NCI-H2029 (cell line): ENCODE measurements at regions not wholly inside any gene's neighbourhood (a gene's known extent, or its start where the extent isn't known, plus 50 kb on each side); places are given as distances from the start of the nearest gene placed in this dataset.

Experiments
- DNase-seq: peaks from one replicate; lab custom pipeline; 2025; lab: John Stamatoyannopoulos, UW

DNA sequence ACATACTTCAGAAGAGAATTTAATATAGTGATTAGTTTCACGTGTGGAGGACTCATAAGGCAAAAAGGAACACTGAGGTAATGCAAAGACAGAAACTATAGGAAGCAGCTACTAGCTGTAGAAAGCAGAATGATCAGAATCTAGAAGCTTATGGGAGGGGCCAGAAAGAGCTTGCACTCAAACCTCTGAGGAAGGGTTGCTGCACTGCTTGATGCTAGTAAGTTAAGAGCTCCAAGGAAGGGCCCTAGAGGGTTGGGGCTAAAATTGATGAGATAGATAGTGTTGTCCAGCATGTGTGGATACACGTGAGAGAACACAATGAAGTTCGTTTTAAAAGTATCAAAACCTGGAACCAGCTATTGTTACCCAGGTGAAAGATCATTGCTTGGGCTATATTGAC lies 311.1 kb downstream of the SLC6A15 start:
- DNase-seq = no peak

DNA sequence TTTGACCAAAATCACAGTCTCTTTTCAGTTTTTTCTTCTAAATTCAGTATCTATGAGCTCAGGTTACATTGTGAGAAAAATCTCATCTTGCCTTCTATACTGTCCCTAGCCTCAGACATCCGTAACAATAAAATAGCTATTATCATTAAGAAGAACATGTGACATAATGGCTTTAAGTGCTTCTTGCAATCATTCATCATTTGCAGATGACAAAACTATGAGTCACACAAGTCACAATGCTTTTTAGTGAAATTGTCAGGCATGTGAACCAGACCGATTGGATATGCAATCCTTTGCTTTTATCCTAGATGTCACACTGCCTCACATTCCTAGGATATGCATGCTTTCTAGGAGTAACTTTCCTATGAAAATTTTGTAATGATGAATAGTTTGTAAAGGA lies 313.1 kb downstream of the SLC6A15 start:
- DNase-seq = no peak

DNA sequence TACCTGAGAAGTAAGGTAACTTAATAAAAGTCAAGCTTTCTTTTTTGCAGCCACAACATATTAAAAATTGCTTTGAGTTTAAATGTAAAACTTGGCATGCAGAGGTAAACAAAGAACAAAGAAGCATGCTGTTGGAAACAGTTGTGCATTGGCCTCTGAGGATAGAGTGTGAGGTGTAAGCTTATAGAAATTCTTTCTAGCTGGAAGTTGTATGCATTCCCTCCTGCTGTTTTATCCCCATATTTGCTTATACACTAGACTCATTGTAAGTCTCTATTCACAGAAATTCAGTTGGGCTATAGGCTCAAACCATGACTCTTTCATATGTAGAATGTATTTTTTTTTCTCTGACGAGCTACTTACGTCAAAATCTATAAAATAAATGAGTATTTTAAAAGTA lies 316.3 kb downstream of the SLC6A15 start:
- no peak for DNase-seq

DNA sequence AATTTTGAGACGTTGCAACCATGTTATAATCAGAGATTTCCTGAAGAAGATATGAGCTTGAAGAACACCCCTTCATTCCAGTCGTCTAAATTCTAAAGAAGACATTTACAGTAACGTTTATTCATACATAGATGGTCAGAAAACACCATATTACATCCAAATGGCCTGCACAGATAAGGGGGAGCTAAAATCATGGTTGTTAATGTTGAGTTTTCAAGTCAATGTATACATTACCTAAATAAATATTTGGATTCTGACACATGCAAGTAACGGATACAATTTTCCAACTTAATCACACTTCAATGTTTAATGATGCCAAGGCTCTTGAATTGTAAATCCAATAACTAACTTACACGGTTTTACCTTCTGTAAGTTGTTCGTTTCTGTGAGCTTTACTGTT lies 318.4 kb downstream of the SLC6A15 start:
- DNase-seq = no peak

DNA sequence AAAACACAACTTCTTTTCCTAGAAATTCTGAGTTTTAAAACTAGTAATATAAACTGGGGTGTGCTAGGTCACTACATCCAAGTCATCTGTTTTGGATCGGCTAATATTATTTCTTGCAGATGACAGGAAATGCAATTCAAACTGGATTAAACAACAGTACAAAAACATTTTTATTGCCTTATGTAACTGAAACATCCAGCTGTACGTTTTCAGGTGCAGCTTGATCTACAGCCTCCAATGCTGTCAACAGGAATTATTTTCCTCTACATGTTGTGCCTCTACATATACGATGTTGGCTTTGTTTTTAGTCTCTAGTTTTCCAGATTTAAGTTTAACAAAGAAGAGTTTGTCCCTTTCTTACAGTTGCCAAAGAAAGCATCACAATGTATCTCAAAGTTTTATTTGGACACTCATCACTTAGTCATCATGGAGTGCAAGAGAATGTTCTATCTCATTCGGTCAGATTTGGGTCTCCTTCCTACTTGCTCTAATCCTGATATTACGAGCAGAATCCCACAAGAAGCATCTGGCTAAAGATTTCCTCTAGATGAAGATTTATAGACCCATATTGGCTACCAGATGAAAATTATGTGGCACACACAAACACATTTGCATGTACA lies 326.7 kb downstream of the SLC6A15 start:
- DNase-seq = no peak

DNA sequence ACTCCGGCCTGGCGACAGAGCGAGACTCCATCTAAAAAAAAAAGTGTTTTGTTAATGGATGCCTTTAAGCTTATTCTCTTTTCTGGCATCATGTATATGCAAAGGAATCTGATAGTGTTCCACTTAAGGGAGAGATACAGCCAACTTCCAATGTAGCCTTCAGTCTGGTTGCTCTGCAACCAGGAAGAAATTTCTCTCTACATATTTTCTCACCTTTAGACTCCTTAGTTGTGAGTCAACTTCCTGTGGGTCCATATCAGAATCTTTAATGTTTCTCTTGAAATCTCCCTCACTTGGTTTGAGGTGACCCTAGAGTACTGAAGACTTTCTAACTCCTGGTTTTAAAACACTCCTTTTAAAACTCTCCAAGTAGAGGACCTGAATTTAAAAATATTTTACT lies 340.4 kb downstream of the SLC6A15 start:
- DNase-seq = no peak

DNA sequence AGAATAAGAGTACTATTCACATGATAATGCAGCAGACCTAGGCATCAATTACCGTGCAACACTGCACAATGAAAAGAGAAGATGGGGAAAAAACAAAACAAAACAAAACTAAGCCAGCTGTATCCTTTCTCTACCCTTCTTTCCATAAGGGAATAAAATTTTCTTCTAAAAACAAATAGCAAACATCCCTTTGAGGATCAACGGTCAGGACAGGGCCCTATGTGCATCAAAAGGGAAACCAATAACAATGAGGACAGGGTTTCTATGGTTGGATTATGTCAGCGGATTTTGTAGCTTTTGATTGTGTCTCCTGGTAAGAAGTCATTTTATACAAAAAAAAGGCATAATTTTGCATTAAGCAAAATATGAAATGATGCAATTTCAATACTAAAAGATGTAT lies 350.3 kb downstream of the SLC6A15 start:
- DNase-seq = no peak

DNA sequence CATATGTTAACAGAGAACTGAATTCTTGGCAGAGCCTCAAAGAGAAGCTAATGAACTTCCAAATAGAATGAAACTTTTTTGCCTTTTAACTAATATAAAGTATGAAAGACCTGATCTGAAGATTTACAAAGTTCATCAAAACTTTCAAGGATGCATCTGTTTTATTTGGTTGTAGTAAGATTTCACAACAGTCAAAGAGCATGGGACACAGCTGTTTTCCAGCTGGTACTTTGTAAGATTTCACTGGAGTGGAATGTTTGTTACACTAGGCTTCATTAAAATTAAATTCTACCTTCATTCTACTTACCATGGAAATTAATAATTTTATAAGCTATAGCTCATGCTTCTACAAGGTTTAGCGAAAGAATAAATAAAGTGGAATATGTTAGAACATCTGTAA lies 351.2 kb downstream of the SLC6A15 start:
- DNase-seq = no peak

DNA sequence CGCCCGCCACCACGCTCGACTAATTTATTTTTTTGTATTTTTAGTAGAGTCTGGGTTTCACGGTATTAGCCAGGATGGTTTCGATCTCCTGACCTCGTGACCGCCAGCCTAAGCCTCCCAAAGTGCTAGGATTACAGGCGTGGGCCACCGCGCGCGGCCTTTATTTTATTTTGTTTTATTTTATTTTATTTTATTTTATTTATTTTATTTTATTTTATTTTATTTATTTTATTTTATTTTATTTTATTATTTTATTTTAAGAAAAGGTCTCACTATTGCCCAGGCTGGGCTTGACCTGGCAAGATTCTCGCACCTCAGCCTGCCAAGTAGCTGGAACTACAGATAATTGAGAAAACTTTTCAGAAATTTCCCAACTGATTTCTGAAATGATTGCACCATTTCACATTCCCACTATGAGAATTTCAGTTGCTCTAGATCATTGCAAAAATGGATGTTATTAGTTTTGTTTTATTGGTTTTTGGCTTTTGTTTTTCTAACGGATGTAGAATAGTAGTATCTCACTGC lies 358.3 kb downstream of the SLC6A15 start:
- DNase-seq = no peak

DNA sequence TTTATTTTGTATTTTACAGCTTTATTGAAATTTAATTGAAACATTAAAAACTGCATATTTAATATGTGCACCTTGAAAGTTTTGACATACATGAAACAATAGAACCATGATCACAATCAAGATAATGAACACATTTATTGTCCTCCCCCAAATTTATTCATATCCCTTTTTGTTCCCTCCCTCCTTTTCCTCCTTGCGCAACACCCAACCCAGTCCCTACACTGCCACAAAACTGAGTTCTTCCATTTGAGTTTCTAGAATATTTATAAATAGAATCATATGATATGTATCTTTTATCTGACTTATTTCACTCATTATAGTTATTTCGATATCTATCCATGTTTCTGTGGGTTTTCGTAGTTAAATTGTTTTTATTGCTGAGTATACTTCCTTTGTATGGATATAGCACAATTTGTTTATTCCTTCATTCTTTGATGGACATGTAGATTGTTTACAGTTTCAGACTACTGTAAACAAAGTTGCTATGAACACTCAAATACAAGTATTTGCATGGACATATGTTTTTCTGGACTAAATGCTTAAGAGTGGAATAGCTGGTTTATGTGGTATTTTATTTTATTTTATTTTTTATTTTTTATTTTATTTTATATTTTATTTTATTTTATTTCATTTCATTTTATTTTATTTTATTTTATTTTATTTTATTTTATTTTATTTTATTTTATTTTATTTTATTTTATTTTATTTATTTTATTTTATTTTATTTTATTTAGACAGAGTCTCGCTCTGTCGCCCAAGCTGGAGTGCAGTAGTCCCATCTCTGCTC lies 359.1 kb downstream of the SLC6A15 start:
- no peak for DNase-seq

DNA sequence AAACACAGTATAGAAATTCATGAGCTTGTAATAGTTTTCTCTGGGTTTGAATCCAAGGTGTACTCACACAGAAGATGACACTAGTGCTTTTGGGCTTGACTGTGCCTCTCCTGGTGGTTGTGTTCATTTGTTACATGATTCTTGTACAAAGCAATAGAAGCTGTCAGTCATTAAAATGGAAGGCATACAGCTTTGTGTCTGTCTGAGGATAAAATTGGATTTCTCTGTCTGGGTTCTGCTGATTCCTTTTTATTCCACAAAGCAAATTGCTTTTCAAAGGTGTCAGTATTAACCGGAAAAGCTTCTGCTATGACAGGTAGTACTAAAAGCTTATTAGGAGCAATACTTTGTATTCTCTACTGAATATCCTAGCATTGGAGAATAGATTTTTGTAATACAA lies 361.2 kb downstream of the SLC6A15 start:
- DNase-seq = no peak

DNA sequence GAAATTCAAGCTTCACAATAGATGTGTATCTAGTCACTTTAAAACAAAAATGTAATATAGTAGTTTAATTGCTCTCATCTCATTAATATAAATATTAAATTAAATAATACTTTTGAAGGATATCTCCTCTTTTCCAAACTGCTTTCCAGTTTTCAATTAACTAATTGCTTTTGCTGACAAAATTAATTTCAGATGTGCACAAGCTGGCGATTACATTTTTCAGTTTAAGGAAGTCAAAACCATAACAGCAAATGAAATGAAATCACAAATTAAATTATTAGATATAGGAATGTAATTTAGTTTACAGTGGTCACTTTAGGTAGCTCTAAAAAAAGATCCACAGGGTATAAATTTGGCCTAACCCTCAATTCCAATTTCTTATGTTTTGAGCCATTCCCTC lies 362.1 kb downstream of the SLC6A15 start:
- no peak for DNase-seq

DNA sequence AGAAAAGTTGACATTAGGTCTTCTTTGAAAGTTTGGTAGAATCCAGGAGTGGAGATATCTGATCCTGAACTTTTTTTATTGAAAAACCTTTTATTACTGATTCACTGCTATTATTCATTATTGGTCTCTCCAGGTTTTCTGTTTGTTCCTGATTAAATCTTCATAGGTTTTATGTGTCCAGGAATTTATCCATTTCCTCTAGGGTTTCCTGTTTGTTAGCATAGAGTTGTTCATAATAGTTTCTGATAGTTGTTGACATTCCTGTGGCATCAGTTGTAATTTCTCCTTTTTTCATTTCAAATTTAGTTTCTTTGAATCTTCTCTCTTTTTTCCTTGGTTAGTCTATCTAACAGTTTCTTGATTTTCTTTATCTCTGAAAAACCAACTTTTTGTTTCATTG lies 370.3 kb downstream of the SLC6A15 start:
- DNase-seq = no peak

DNA sequence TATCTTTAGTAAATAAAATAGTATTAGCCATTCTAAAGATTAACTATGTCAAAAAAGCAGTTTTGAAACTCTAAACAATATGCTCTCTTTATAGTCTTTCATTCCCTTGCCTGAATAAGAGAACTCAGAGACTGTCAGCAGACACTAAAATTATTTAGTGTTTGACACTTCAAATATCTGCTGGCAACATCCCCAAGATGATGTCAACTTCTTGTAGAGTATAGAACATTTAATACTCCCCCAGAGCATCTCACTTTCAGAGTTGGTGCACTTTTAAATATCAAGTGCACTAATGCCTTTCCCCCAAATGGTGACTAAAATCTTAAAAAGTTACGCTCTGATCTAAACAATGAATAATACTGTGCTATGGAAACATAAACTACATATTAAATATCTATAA lies 374.9 kb downstream of the SLC6A15 start:
- DNase-seq = no peak

DNA sequence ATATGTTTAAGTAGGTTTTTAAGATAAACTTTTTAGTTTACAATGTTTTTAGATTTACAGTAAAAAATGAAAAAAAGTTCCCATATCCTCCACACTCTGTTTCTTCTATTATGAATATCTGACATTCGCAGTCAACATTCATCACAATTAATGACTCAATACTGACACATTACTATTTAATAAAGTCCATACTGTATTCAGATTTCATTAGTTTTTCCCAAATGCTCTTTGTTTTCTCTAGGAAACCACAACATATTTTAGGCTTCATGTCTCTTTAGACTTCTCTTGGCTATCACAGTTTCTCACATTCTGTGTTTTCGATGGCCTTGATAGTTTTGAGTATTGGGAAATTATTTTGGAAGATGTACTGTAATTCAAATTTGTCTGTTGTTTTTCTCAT lies 399.8 kb downstream of the SLC6A15 start:
- no peak for DNase-seq

DNA sequence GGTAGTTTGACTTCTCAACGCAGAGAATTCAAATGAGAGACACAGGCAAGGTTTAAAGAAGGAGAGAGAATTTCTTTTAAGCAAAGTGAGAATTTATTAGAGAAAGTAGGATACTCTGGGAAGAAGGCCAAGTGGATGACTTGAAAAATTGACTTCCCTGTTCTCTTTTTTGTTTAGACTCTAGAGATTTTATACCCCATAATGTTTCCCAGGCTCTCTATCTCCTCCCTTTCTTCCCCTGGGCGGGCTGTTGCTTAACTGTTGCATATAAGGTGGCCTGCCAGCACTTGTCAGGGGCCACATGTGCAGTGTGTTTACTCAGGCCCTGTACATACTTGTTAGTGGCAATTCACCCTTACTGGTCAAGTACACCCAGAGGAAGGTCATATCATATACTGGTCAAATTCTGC lies 403.7 kb downstream of the SLC6A15 start:
- peak; percentile 8 for DNase-seq

DNA sequence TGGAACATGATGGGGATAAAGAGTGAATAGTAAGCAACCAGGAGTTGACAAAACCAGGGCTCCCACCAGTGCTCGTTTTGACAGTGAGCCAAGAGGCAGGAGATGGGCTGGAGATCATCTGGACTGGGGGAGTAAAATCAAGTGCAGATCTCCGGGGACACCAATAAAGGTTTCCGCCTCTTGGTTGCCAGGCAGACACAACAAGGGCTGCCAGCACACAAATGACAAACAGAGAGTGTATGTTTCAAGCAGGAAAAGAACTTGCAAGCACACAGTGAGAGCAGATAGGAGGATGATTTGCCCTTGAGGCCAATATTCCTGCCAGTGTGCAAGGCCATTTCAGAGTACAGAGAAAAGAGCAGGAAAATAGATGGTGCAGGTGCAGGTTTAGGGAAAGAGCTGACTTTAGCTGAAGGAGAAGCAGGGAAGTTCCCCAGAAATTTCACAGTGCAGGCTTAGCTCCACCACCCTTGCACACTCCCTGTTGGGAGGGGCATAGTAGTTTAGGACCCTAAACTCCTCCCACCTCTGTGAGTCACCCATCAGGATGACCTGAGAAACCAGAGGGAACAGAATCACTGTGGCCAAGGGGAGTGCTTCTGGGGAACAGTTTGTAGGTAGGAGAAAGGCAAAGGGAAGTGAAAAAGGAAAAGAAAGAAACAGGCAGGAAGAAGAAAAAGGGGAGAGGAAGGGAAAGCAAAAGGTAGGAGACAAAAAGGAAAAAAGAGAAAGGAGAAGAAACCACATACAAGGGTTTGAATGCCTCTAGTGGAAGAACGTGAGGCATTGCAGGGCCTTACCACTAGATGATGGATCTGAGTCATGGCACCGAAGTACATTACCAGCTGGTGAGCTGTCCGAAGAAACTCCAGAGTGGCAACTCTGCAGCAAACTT lies 404.4 kb downstream of the SLC6A15 start:
- peak; percentile 29 for DNase-seq

DNA sequence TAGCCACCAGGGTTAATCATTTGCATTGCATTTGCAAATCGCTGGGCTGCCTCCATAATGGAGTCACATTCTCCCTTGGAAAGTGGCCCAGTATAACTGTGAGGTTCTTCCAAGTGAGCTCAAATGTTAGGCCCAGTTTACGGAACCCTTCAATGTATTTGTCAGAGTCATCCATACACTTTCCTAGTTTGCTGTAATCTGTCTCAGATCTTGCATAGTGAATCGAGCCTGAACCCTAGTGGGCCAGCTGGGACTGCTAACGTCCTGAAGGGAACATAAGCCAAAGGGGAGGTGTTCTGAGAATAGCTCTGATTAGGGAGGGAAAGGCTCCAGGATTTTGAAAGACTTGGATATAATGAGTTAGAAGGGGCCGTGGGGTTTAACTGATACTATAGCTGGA lies 406.3 kb downstream of the SLC6A15 start:
- DNase-seq = no peak

DNA sequence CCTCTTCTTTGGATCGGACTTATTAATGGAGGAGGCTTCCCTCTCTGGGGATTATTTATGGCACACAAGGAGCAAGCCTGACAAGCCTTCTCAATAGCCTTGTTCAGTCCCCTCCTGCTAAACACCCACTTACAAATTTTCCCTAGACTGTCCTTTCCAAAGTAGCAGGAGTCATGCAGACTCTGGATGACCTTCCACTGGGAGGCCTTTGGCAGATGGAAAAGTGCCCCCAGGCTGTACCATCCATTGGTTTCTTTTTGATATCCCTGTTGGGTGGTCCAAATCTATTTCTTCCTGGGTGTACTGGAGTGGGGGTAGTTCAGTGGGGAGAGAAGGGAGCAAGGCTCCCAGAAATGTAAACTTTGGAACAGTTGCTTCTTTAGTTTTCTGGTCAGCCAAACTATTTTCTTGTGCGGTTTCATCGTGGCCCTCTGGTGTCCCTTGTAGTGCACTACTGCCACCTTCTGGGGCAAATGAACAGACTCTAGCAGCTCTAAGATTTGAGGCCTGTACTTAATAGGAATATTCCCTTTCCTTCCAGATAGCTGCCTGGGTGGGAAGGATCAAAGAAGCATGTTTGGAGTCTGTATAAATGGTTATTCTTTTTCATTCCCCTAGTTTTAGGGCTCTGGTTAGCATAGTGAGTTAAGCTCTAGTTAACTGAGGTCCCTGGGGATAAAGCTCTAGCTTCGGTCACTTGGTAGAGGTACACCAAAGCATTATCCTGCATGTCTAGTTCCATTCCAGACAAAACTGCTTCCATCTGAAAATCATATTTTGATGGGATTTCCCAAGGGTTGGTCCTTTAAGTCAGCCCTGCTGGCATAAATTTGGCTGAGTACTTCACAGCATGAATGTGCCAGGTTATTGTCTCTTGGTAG lies 409.5 kb downstream of the SLC6A15 start:
- peak; percentile 53 for DNase-seq

DNA sequence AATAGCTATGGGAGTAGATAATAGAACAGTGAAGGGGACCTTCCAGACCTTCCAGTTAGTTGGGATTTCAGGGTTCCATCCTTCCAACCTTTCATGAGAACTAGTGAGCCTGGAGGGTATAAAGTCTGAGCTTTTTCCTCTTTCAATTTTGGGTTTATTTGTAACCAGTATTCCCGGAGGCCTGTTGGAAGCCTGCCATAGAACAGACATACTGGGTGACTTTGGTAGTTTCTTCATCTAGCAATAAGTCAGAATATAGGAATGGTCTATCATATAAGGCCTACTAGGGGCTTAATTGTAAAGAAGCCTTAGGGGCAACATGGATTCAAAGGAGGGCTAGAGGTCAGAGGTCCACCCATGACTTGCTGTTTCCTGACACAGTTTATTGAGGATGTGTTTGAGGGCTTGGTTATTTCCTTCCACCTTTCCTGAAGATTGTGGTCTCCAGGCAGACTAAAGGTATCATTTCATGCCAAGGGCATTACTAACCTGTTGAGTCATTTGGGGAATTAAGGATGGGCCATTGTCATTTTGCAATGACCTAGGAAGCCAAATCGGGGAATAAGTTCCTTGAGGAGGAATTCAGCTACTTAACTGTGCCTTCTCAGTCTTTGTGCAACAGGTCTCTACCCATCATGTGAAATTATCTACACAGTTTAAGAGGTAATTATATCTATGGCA lies 410.3 kb downstream of the SLC6A15 start:
- no peak for DNase-seq

DNA sequence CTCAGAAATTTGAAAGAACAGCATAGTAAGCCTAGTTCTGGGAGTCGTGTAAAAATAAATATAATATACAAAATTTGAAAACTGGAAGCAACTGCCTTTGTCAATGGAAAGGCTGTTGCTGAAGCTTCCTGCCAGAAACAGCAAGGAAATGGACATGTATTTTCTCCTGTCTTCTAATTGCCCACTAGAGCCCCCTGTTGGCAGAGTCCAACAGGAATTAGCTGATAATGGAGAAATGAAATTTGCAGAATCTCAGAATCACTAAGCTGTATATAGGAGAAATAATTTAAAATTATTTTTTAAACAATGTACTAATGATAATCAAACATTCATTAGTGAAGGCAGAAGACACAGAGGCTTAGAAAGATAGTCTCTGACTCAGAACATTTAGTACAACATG lies 414.8 kb downstream of the SLC6A15 start:
- DNase-seq = peak; percentile 38
